ENCODE measurements at regions not wholly inside any gene's neighbourhood (a gene's known extent, or its start where the extent isn't known, plus 50 kb on each side); places are given as distances from the start of the nearest gene placed in this dataset.
"Not testable (repeated sequence)": the region's sequence is repeated elsewhere in the genome, so short reads cannot be mapped to it uniquely, and the experiment has no call there.

DNA sequence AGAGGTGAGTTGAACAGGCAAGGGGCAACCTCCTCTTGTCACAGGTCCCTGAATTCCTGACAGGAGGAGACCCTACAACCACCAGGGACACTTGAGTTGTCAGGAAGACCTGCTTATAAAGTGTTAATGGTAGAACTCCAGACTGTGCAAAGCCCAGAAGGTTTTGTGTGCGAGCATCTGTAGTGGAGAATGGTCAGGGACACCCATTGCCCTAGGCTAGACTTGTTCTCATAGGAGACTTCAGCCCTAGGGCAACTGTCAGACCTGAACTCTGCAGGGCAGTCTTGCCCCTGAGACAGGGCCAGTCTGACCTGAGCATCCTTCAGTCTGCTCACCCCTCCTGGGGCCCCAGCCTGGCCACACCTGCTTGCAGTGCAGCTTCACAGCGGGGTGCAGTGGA, 377.3 kb upstream of the SPATA31A3 start:
- TF ChIP-seq EP300, POLR2AphosphoS5 (IDR thresholded peaks at IDR 0.05): not testable (repeated sequence)
